ENCODE measurements at regions not wholly inside any gene's neighbourhood (a gene's known extent, or its start where the extent isn't known, plus 50 kb on each side); places are given as distances from the start of the nearest gene placed in this dataset.

DNA sequence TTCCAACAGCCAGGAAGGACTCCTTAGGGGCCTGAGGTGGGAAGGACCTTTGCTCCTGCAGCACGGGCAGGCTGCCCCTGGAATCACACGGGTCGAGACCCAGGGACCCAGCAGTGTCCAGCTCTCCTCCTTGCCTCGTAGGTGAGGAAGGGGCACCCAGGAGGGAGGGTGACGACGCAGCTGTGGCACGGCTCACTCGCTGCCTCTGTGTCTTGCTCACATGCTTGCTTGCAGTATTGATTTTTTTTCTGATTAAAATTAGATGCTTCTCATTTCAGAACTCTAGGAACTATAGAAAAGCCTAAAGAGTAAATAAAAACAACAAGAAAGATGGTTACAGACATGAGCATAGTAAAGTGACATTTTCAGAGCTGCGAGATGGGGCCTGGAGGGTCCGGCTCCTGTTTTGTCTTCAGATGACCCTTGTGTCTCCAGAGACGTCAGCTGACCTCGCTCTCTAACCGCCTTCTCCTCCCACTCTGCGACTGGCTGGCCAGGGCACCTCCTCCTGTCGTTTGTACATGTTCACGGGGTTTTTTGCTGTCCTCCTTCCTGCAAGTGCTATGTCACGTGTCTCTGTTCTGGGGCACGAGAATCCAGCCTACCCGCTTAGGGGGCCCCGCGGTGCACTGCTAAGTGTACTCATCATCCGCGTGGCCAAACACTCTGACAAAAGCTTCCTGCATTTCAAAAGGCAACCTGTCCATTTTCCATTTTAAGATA is 65.7 kb upstream of the ZNF236 start:
- TF ChIP-seq POLR2AphosphoS5 (IDR thresholded peaks at IDR 0.05; ENCODE audit: borderline replicate concordance, low read depth, low read length) (no peak), EZH2 (IDR thresholded peaks at IDR 0.05) (no peak)

Measured in SK-N-MC (cell line).